GF-D8 (cell line): ENCODE measurements at regions not wholly inside any gene's neighbourhood (a gene's known extent, or its start where the extent isn't known, plus 50 kb on each side); places are given as distances from the start of the nearest gene placed in this dataset.
"Not testable (repeated sequence)": the region's sequence is repeated elsewhere in the genome, so short reads cannot be mapped to it uniquely, and the experiment has no call there.

Experiments used
- DNase-seq: peaks from one replicate; lab custom pipeline; 2025; lab: John Stamatoyannopoulos, UW

GRCh38 chr7:13708670-13709069 is 280.8 kb downstream of the ETV1 start:
- no peak for DNase-seq

GRCh38 chr7:13713092-13713491 is 276.4 kb downstream of the ETV1 start:
- no peak for DNase-seq

- DNase-seq, result no peak
These were observed 273.9 kb downstream of the ETV1 start for GRCh38 chr7:13715534-13715933.

GRCh38 chr7:13717031-13717430 is 272.4 kb downstream of the ETV1 start:
- DNase-seq, result no peak

- DNase-seq, result no peak
These were observed 265.1 kb downstream of the ETV1 start for GRCh38 chr7:13724191-13724976.

- no peak for DNase-seq
These were observed 264.4 kb downstream of the ETV1 start for GRCh38 chr7:13724977-13725566.

- no peak for DNase-seq
These were observed 263.9 kb downstream of the ETV1 start for GRCh38 chr7:13725591-13725990.

- DNase-seq, result no peak
These were observed 262.2 kb downstream of the ETV1 start for GRCh38 chr7:13727279-13727678.

GRCh38 chr7:13727751-13728150 is 261.7 kb downstream of the ETV1 start:
- DNase-seq, result no peak

GRCh38 chr7:13728430-13728829 is 261.0 kb downstream of the ETV1 start:
- DNase-seq, result not testable (repeated sequence)

- DNase-seq, result no peak
These were observed 257.8 kb downstream of the ETV1 start for GRCh38 chr7:13731643-13732042.

GRCh38 chr7:13737563-13737962 is 251.9 kb downstream of the ETV1 start:
- no peak for DNase-seq

GRCh38 chr7:13742126-13742525 is 247.3 kb downstream of the ETV1 start:
- DNase-seq, result no peak

- DNase-seq, result no peak
These were observed 246.7 kb downstream of the ETV1 start for GRCh38 chr7:13742811-13743210.

GRCh38 chr7:13743226-13743625 is 246.2 kb downstream of the ETV1 start:
- DNase-seq, result no peak

GRCh38 chr7:13745530-13745929 is 243.9 kb downstream of the ETV1 start:
- DNase-seq, result no peak

- no peak for DNase-seq
These were observed 240.5 kb downstream of the ETV1 start for GRCh38 chr7:13748998-13749397.

GRCh38 chr7:13749636-13750035 is 239.8 kb downstream of the ETV1 start:
- no peak for DNase-seq

- DNase-seq, result no peak
These were observed 237.7 kb downstream of the ETV1 start for GRCh38 chr7:13751766-13752165.

GRCh38 chr7:13757841-13758240 is 231.6 kb downstream of the ETV1 start:
- no peak for DNase-seq

- DNase-seq, result not testable (repeated sequence)
These were observed 223.6 kb downstream of the ETV1 start for GRCh38 chr7:13765853-13766252.

- no peak for DNase-seq
These were observed 219.2 kb downstream of the ETV1 start for GRCh38 chr7:13770305-13770704.

GRCh38 chr7:13774976-13775375 is 214.5 kb downstream of the ETV1 start:
- no peak for DNase-seq

GRCh38 chr7:13777242-13777641 is 212.2 kb downstream of the ETV1 start:
- DNase-seq, result no peak
